SHP77 (cell line): ENCODE measurements at regions not wholly inside any gene's neighbourhood (a gene's known extent, or its start where the extent isn't known, plus 50 kb on each side); places are given as distances from the start of the nearest gene placed in this dataset.

Source experiments
- DNase-seq, 2 experiments: peaks; one replicate each; lab custom pipeline; 2025; lab: John Stamatoyannopoulos, UW

GRCh38 chr2:128401680-128402079 lies 83.0 kb upstream of the HS6ST1 start:
- DNase-seq = no peak

- DNase-seq = no peak
These were observed 84.4 kb upstream of the HS6ST1 start for GRCh38 chr2:128402911-128403670.

- DNase-seq = no peak
These were observed 85.4 kb upstream of the HS6ST1 start for GRCh38 chr2:128403814-128404708.

GRCh38 chr2:128404709-128405466 lies 86.2 kb upstream of the HS6ST1 start:
- DNase-seq = no peak

GRCh38 chr2:128405467-128405900 lies 86.8 kb upstream of the HS6ST1 start:
- DNase-seq = no peak

GRCh38 chr2:128405981-128406613 lies 87.4 kb upstream of the HS6ST1 start:
- DNase-seq = no peak

GRCh38 chr2:128406736-128407554 lies 88.3 kb upstream of the HS6ST1 start:
- no peak for DNase-seq

GRCh38 chr2:128408349-128409305 lies 90.0 kb upstream of the HS6ST1 start:
- no peak for DNase-seq

GRCh38 chr2:128409326-128410034 lies 90.8 kb upstream of the HS6ST1 start:
- no peak for DNase-seq

- DNase-seq = no peak
These were observed 91.5 kb upstream of the HS6ST1 start for GRCh38 chr2:128410035-128410757.

- DNase-seq = no peak
These were observed 92.1 kb upstream of the HS6ST1 start for GRCh38 chr2:128410758-128411215.

GRCh38 chr2:128411431-128411830 lies 92.8 kb upstream of the HS6ST1 start:
- no peak for DNase-seq

GRCh38 chr2:128412181-128412871 lies 93.7 kb upstream of the HS6ST1 start:
- DNase-seq = no peak

- no peak for DNase-seq
These were observed 94.5 kb upstream of the HS6ST1 start for GRCh38 chr2:128413014-128413717.

GRCh38 chr2:128413718-128414341 lies 95.2 kb upstream of the HS6ST1 start:
- no peak for DNase-seq

- DNase-seq = no peak
These were observed 95.7 kb upstream of the HS6ST1 start for GRCh38 chr2:128414351-128414750.
